HUES6 (cell line): ENCODE measurements at regions not wholly inside any gene's neighbourhood (a gene's known extent, or its start where the extent isn't known, plus 50 kb on each side); places are given as distances from the start of the nearest gene placed in this dataset.

ENCODE experiments used
- H3K27ac ChIP-seq: 2 replicates; pipeline ENCODE4 v1.7.0; 2013; ENCODE audit warnings: low read depth, mild to moderate bottlenecking, low read length, inconsistent platforms
- H3K27me3 ChIP-seq: 2 replicates; pipeline ENCODE4 v1.6.1; 2013; ENCODE audit warnings: low read length; ENCODE audit not compliant: control insufficient read depth, insufficient read depth
- H3K36me3 ChIP-seq: 2 replicates; pipeline ENCODE4 v1.6.1; 2013; ENCODE audit warnings: low read length; ENCODE audit not compliant: control insufficient read depth, insufficient read depth
- H3K4me1 ChIP-seq: 2 replicates; pipeline ENCODE4 v1.6.1; 2013; ENCODE audit warnings: low read length; ENCODE audit not compliant: control insufficient read depth, insufficient read depth
- H3K4me3 ChIP-seq: 2 replicates; pipeline ENCODE4 v1.5.1; 2013; ENCODE audit warnings: low read depth, low read length
- H3K9ac ChIP-seq: one replicate; pipeline ENCODE4 v1.6.1; 2013; ENCODE audit warnings: mild to moderate bottlenecking, low read length
- H3K9me3 ChIP-seq: 2 replicates; pipeline ENCODE4 v1.6.1; 2013; ENCODE audit warnings: low read depth, low read length; ENCODE audit not compliant: control insufficient read depth, insufficient read depth

DNA sequence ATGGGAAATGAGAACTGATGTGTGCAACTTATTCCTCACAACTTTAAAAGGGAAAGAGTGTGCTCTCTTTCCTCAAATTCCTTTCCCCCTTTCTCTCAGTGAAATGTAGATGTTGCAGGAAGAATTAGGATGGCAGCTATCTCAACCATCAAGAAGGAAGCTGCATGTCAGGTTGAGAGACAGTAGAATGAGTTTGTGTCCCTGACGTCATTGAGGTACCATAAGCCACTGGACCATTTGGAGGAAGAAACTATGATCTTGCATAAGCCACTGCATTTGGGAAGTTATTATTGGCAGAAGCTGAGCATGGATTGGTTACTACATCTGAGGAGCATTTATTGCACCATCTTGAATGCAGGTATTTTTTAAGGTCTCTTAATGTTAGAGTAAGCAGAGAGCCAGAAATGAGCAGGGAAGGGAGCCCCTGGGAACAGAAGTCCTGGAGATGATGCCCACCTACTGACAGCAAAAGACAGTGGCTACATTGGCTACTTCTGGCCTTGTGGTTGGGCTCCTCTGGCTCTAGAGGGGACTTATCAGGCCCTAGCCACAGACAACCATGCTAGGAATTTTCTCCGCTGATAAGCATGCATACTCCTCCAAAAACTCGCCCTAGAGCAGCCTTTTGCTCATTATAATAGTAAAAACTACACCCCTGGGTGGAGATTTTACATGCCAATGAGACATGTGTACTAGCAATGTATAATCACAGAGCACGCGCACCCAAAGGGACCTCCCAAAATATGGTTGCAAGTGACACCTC is 249.0 kb upstream of the SALL1 start:
- Histone ChIP-seq H3K4me3 (no peak overlapping the region), H3K36me3 (no peaks in the 10 kb centered on the region), H3K4me1 (no peaks in the 10 kb centered on the region), H3K9me3 (peaks cover 39% of the 10 kb centered on the region), H3K27me3 (no peaks in the 10 kb centered on the region), H3K9ac (no peak overlapping the region), H3K27ac (no peak overlapping the region)

DNA sequence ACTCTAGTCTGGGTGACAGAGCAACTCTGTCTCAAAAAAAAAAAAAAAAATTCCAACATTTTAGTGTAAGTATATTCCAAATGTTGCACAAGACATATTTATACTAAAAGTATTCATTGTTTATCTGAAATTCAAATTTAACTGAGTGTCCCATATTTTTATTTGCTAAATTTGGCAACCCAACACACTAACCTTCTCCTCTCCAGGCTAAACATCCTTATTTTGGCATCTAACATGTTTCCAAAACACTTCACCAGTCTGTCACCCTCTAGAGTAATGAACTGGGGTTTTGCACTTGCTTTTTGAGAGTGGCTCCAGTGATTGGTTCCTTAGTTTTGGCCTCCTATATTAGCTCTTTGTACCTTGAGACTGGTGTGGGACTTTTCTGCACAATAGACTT is 243.4 kb upstream of the SALL1 start:
- Histone ChIP-seq H3K9me3 (peaks cover 10% of the 10 kb centered on the region; the same call in 1 of the 2 replicates), H3K27ac (no peak overlapping the region), H3K4me3 (no peak overlapping the region), H3K4me1 (peaks cover 37% of the 10 kb centered on the region), H3K36me3 (no peaks in the 10 kb centered on the region), H3K27me3 (no peaks in the 10 kb centered on the region), H3K9ac (no peak overlapping the region)

DNA sequence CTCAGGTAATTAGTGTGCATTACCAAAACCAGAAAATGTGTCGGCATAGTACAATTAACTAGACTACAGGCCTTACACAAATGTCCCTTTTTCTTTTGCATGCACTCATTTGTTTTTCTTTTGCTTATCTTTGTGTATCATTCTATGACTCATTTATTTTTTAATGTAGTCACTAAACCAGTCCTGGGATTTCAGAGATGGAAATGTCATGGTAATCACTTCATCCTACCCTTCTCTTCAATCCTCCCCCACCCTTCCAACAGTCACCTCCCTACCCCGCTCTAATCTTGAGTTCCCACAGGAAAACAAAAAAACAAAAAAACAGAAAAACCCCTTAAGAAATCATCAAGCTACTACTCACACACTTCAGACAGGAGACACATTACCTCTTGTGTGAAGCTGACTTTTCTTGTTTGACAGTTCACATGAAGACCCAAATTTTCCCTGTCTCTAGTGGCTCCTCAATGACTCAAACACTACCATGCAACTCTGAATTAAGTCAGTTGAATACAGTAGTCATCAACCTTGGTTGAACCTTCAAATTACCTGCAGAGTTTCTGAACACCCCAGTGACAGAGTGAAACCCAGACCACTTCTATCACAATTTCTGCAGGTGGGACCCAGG is 242.4 kb upstream of the SALL1 start:
- Histone ChIP-seq H3K27ac (peak overlapping the region; percentile 88), H3K4me1 (peaks cover 37% of the 10 kb centered on the region), H3K4me3 (peak overlapping the region; percentile 41; the same call in 1 of the 2 replicates), H3K36me3 (no peaks in the 10 kb centered on the region), H3K27me3 (no peaks in the 10 kb centered on the region), H3K9me3 (peaks cover 15% of the 10 kb centered on the region), H3K9ac (no peak overlapping the region)

DNA sequence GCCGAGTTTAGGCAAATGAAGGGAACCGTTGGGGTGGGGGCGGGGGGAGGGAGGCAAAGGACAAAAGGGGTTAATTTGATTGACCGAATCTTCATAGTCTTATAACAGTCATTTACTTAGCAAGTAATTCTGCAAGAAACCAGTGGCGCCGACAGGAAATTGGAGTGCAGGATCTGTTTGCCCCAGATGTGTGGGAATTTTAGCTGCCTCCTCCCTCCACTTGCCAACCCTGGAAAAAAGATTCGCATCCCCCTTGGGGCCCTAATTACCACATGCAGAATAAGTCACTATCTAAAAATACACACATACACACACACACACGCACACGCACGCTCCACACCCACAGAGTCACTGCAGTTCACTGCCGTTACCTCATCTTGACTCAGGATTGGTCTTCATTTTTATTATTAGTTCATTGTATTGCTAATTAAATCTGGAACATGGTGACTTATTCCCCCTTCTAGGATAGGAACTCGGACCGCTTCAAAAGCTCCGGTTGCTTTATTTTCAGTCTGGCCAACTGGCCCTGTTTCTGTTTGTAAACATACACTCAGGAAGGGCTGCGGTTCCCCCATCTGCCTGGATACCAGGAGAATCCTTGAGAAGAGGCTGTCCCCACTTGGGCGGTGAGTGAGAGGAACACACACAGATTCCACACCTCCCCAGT is 241.6 kb upstream of the SALL1 start:
- Histone ChIP-seq H3K9me3 (peaks cover 16% of the 10 kb centered on the region), H3K9ac (peak overlapping the region; percentile 68), H3K27me3 (no peaks in the 10 kb centered on the region), H3K4me3 (peak overlapping the region; percentile 41), H3K36me3 (no peaks in the 10 kb centered on the region), H3K27ac (peak overlapping the region; percentile 88; the same call in 1 of the 2 replicates), H3K4me1 (peaks cover 37% of the 10 kb centered on the region)

DNA sequence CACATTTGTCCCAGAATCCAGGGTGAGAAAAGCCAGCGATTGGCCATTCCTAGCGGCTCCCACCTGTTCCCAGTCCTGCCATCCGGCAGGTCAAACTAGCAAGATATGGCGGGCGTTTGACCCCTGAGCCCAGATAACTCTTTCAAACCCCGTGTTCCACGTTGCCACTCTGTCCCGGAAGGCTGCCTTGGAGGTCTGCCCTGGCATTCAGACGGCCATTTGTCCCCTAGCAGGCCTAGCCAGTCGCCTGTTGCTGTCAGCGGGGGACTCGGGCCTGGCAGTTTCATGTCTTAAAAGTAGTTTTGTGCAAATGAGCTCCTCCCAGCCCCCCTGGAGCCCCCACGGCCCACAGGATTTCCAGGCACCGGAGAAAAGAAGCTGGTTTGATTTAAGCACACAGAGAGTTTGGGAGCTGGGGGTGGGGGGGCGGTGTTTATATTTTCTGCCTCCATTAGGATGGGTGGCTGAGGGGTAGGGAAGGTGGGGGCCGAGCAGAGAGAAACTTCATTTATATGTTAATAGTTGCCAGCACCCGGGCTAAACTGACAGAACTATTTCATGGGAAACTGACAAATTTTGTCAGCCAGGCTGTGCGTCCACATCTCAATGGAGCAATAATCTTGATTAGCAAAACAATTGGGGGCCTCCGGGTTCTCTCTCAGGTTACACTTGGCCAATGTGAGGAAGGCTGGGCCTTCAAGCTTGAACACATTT is 240.9 kb upstream of the SALL1 start:
- peak overlapping the region; percentile 41 for H3K4me3 ChIP-seq
- H3K4me1 ChIP-seq: peaks cover 37% of the 10 kb centered on the region
- H3K9ac ChIP-seq: peak overlapping the region; percentile 81
- H3K27ac ChIP-seq: peak overlapping the region; percentile 88
- H3K36me3 ChIP-seq: no peaks in the 10 kb centered on the region
- peaks cover 12% of the 10 kb centered on the region for H3K9me3 ChIP-seq
- H3K27me3 ChIP-seq: no peaks in the 10 kb centered on the region

DNA sequence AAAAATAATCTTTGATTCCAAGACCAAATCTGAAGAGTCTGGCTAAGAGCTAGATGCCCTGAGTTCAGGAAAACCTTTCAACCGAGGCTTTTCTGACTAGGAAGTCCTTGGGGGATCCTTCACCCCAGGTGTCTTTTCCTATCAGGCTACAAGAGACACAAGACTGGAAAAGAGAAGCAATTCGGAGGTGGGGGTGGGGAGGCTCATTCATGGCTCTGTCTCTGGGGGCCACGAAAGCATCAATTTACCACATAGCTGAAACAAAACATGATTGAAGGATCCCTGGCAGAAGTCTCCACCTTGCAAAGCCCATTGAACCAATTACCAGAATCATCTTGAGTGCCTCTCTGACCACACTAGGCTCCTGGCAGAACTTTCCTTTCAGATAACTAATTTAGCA is 239.8 kb upstream of the SALL1 start:
- no peak overlapping the region for H3K4me3 ChIP-seq
- H3K4me1 ChIP-seq: peaks cover 37% of the 10 kb centered on the region

DNA sequence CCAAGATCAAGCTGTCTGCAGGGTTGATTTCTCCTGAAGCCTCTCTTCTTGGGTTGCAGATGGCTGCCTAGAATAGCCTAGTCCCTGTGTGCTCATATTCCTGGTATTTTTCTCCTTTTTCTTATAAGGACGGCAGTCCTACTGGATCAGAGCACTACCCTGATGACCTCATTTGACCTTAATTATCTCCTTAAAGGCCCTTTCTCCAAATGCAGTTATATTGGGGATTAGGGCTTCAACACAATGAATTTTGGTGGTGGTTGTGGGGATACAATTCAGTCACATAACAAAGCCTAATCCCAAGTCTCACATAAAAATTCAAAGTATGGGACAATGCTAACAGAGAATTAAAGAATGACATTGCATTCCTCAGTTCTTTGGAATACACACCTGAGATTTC is 238.8 kb upstream of the SALL1 start:
- H3K9me3 ChIP-seq: peaks cover 12% of the 10 kb centered on the region
- 0 out of 2 replicates have a peak overlapping the region, but pooled peaks have one; percentile 9 for H3K27ac ChIP-seq
- no peak overlapping the region for H3K9ac ChIP-seq
- peaks cover 38% of the 10 kb centered on the region for H3K4me1 ChIP-seq
- no peak overlapping the region for H3K4me3 ChIP-seq
- no peaks in the 10 kb centered on the region for H3K27me3 ChIP-seq
- H3K36me3 ChIP-seq: no peaks in the 10 kb centered on the region

More for the DNA sequence above, 239.8 kb upstream of the SALL1 start:
- H3K27ac ChIP-seq: peak overlapping the region; percentile 64; the same call in 1 of the 2 replicates
- no peaks in the 10 kb centered on the region for H3K27me3 ChIP-seq
- no peak overlapping the region for H3K9ac ChIP-seq
- no peaks in the 10 kb centered on the region for H3K36me3 ChIP-seq
- peaks cover 12% of the 10 kb centered on the region for H3K9me3 ChIP-seq

DNA sequence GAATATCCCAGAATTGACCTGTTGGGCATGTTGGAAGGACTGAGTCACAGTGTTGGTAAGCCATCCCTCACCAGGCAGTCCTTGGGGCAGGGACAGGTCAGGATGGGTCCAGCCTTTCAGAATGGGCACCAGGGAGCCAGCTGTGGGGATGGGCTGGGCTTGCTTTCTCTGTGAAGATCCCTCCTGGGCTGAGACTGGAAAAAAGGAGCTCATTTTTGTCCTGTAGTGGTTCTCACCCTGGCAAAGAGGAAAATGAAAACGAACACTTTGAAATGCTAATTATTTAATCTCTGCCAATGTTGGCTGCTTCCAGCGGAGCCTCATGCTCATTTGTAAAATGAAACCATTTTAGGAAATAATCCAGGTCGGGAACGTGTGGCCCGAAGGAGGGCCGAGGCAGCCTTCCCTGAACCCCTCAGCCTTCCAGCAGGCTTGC is 237.5 kb upstream of the SALL1 start:
- H3K27ac ChIP-seq: no peak overlapping the region
- H3K4me3 ChIP-seq: no peak overlapping the region
- no peak overlapping the region for H3K9ac ChIP-seq
- H3K9me3 ChIP-seq: peaks cover 12% of the 10 kb centered on the region
- H3K4me1 ChIP-seq: peaks cover 48% of the 10 kb centered on the region
- H3K36me3 ChIP-seq: no peaks in the 10 kb centered on the region
- no peaks in the 10 kb centered on the region for H3K27me3 ChIP-seq

DNA sequence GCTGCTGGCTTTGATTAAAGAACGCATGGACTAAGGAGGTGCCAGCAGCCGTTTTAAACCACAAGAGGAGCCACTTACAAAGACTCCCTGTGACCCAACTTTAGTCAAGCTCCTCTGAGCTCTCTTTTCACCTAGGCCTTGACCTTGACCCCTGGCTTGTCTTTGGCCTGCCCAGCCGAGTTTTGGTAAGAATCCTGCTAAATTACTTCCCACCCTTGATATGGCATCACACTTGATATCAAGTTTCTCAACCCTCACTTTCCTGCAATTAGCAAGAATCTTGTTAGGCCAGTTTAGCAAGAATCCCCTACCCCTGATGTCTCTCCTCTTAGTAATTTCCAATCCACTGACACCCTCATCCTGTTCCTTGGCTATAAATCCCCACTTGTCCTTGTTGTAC is 232.8 kb upstream of the SALL1 start:
- no peak overlapping the region for H3K4me3 ChIP-seq
- H3K27ac ChIP-seq: no peak overlapping the region
- peaks cover 22% of the 10 kb centered on the region for H3K4me1 ChIP-seq
- no peaks in the 10 kb centered on the region for H3K36me3 ChIP-seq
- H3K27me3 ChIP-seq: no peaks in the 10 kb centered on the region
- H3K9me3 ChIP-seq: peaks cover 9% of the 10 kb centered on the region
- H3K9ac ChIP-seq: no peak overlapping the region

DNA sequence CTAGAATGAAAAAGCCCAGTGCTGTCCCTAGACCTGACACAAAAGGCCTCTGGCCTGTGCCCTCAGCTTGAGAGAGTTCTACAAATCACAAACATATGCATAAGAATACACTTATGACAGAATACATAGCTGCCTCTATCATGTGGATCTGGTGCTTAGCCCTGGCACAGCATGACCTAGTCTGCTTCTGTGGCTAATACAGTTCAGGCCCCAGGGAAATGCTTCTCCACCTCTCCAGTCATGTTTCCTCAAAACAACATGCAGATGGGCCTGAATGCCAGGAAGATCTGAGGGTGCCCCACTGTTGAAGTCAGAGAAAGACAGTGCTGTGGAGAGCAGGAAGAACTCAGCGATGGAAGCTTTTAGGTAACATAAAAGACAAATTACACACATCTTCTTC is 231.9 kb upstream of the SALL1 start:
- Histone ChIP-seq H3K9me3 (peaks cover 4% of the 10 kb centered on the region; the same call in 1 of the 2 replicates), H3K9ac (no peak overlapping the region), H3K27ac (no peak overlapping the region)

More for the DNA sequence above, 231.9 kb upstream of the SALL1 start:
- Histone ChIP-seq H3K4me1 (peaks cover 22% of the 10 kb centered on the region), H3K4me3 (no peak overlapping the region), H3K27me3 (no peaks in the 10 kb centered on the region), H3K36me3 (no peaks in the 10 kb centered on the region)
